ENCODE measurements at regions not wholly inside any gene's neighbourhood (a gene's known extent, or its start where the extent isn't known, plus 50 kb on each side); places are given as distances from the start of the nearest gene placed in this dataset.
A peak's percentile ranks its signal among the peaks of the same experiment; 100 is the strongest.

- Mint-ChIP-seq H3K4me3 (no peak overlapping the region), H3K27me3 (no peaks in the 10 kb centered on the region), H3K4me1 (peaks cover 9% of the 10 kb centered on the region), H3K36me3 (no peaks in the 10 kb centered on the region), H3K27ac (no peak overlapping the region), H3K9me3 (ENCODE audit: low read depth) (no peaks in the 10 kb centered on the region)
- ATAC-seq (no peak), DNase-seq (no peak)
- CTCF ChIA-PET, result no interaction called here
Measured at GRCh38 chrX:13432414-13433297, 112.8 kb upstream of the ATXN3L start.

GRCh38 chrX:13430136-13430827, 110.4 kb upstream of the ATXN3L start:
- ATAC-seq (no peak), DNase-seq (no peak)
- H3K4me1 Mint-ChIP-seq, result peaks cover 11% of the 10 kb centered on the region
- H3K9me3 Mint-ChIP-seq (ENCODE audit: low read depth), result no peaks in the 10 kb centered on the region
- H3K27me3 Mint-ChIP-seq, result no peaks in the 10 kb centered on the region
- H3K27ac Mint-ChIP-seq, result no peak overlapping the region
- CTCF ChIA-PET, result no interaction called here
- no peak overlapping the region for H3K4me3 Mint-ChIP-seq
- no peaks in the 10 kb centered on the region for H3K36me3 Mint-ChIP-seq

- Mint-ChIP-seq H3K9me3 (ENCODE audit: low read depth) (no peaks in the 10 kb centered on the region), H3K36me3 (no peaks in the 10 kb centered on the region), H3K4me3 (no peak overlapping the region), H3K4me1 (peaks cover 11% of the 10 kb centered on the region), H3K27me3 (no peaks in the 10 kb centered on the region), H3K27ac (peak overlapping the region; percentile 38)
- peak; percentile 33 for ATAC-seq
- peak; percentile 39 for DNase-seq
- CTCF ChIA-PET, result no interaction called here
Measured at GRCh38 chrX:13428053-13428786, 108.4 kb upstream of the ATXN3L start.

GRCh38 chrX:13427441-13428052, 107.7 kb upstream of the ATXN3L start:
- Mint-ChIP-seq H3K4me1 (peaks cover 11% of the 10 kb centered on the region), H3K9me3 (ENCODE audit: low read depth) (no peaks in the 10 kb centered on the region), H3K36me3 (no peaks in the 10 kb centered on the region), H3K4me3 (no peak overlapping the region), H3K27ac (no peak overlapping the region), H3K27me3 (no peaks in the 10 kb centered on the region)
- DNase-seq (no peak), ATAC-seq (no peak)
- CTCF ChIA-PET, result no interaction called here

DNA sequence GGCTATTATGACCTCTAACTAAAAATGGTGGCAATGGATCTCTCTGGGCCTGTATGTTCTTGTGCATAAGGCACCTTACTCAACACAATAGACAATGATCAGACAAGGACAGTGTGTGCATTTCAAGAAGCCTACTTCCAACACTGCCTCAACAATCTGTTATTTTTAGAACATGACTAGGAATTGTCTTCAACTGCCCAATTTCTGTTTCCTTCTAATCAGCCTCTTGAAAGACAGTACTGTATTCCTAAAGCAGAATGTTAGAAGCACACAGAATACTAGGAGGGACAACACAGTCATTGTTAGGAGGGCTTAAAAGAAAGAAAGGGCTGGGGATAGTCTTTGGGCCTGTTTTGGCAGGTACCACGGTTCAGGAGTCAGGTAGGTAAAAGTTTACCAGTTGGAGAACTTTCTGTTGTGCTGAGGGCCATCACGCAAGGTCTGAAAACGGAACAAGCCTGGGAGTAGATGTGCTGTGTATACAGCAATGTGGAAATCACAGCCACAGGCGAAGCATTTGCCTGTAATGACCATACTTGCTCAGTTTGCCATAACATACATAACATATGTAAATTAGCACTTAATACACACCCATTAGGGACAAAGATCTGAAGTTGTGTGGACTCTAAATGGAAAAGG, 100.8 kb upstream of the ATXN3L start:
- Mint-ChIP-seq H3K27ac (no peak overlapping the region), H3K4me3 (no peak overlapping the region), H3K4me1 (peaks cover 2% of the 10 kb centered on the region), H3K36me3 (no peaks in the 10 kb centered on the region), H3K9me3 (ENCODE audit: low read depth) (no peaks in the 10 kb centered on the region), H3K27me3 (no peaks in the 10 kb centered on the region)
- ATAC-seq (no peak), DNase-seq (no peak)
- CTCF ChIA-PET, result no interaction called here

- Mint-ChIP-seq H3K9me3 (ENCODE audit: low read depth) (no peaks in the 10 kb centered on the region), H3K4me3 (no peak overlapping the region)
Measured at GRCh38 chrX:13419918-13420317, 100.1 kb upstream of the ATXN3L start.

DNA sequence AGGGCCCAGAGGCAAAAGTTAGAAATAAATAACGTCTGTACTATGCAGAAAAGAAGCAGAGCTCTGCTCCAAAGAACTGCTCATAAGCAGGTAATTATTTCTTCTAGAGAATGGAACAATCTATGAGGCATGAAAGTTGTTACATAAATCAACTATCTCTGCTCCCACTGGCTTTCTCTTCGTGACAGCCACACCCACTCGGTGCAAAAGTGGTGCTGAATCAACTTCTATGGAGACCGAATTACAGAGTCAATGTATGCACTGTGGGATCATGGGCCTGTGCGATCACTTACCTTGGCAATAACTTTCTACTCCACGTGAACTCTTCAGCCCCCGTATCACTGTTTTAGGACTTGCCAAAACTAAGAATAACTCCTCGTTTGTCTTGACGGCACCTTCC, 99.4 kb upstream of the ATXN3L start:
- Mint-ChIP-seq H3K27me3 (no peaks in the 10 kb centered on the region), H3K9me3 (ENCODE audit: low read depth) (no peaks in the 10 kb centered on the region), H3K36me3 (no peaks in the 10 kb centered on the region), H3K27ac (no peak overlapping the region), H3K4me1 (peaks cover 2% of the 10 kb centered on the region), H3K4me3 (no peak overlapping the region)
- no peak for ATAC-seq
- no peak for DNase-seq
- CTCF ChIA-PET, result no interaction called here

More at GRCh38 chrX:13419918-13420317, 100.1 kb upstream of the ATXN3L start:
- ATAC-seq, result no peak
- H3K4me1 Mint-ChIP-seq, result peaks cover 2% of the 10 kb centered on the region
- CTCF ChIA-PET, result no interaction called here
- no peaks in the 10 kb centered on the region for H3K27me3 Mint-ChIP-seq
- H3K36me3 Mint-ChIP-seq, result no peaks in the 10 kb centered on the region
- no peak for DNase-seq
- H3K27ac Mint-ChIP-seq, result no peak overlapping the region

DNA sequence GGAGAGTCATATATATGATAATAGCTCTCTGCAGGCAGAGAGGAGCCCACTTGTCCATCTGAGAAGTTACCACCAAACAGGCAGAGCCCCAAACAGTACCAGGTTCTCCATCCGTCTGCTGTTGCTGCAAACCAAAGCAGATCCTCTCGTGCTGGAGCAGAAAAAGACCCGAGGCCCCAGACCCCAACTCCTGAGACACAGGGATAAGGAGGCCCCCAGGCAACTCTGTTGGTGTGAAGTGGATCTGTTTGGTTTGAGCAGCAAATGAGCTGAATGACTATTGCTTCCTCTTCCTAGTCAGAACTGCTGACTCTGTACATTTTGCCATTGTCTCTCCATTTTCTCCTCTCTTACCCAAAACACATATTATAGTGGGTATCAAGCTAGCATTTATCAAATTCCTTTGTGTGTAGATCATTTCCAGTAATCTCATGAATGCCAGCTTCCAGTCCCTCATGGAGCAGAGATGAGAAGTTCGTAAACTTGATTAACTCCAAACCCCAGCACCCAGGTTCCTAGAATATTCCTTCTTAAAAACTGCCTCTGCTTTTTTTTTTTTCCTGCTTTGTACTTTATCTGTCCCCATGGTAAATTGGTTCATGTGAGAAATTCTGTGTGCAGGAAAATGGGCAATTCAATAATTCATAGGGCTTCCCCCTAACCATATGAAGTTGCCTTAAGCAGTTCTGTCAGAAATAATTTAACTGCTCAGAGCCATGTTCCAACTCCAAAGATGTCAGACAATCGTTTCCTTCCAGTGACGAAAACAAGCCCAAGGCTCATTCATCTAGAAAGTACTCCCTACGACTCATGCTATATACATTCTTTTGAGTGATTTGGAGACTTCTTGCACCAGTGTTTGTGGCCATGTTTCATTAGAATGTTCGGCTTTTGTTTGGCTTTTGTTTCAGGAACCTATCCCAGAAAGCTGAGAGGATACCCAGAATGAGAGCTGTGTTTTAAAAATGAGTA, 98.6 kb upstream of the ATXN3L start:
- Mint-ChIP-seq H3K9me3 (ENCODE audit: low read depth) (no peaks in the 10 kb centered on the region), H3K4me1 (peaks cover 2% of the 10 kb centered on the region), H3K27me3 (no peaks in the 10 kb centered on the region), H3K4me3 (no peak overlapping the region), H3K36me3 (no peaks in the 10 kb centered on the region), H3K27ac (no peak overlapping the region)
- no peak for DNase-seq
- ATAC-seq, result no peak
- CTCF ChIA-PET, result no interaction called here

GRCh38 chrX:13415509-13415908, 95.7 kb upstream of the ATXN3L start:
- H3K4me3 Mint-ChIP-seq, result no peak overlapping the region
- H3K27ac Mint-ChIP-seq, result no peak overlapping the region
- H3K4me1 Mint-ChIP-seq, result peaks cover 2% of the 10 kb centered on the region
- no peak for DNase-seq
- no peaks in the 10 kb centered on the region for H3K36me3 Mint-ChIP-seq
- CTCF ChIA-PET, result no interaction called here
- ATAC-seq, result no peak
- H3K27me3 Mint-ChIP-seq, result no peaks in the 10 kb centered on the region
- H3K9me3 Mint-ChIP-seq (ENCODE audit: low read depth), result no peaks in the 10 kb centered on the region

GRCh38 chrX:13414006-13414647, 94.3 kb upstream of the ATXN3L start:
- CTCF ChIA-PET, result no interaction called here
- no peaks in the 10 kb centered on the region for H3K27me3 Mint-ChIP-seq
- H3K27ac Mint-ChIP-seq, result no peak overlapping the region
- no peaks in the 10 kb centered on the region for H3K36me3 Mint-ChIP-seq
- DNase-seq (no peak), ATAC-seq (no peak)
- H3K9me3 Mint-ChIP-seq (ENCODE audit: low read depth), result no peaks in the 10 kb centered on the region
- peaks cover 2% of the 10 kb centered on the region for H3K4me1 Mint-ChIP-seq
- H3K4me3 Mint-ChIP-seq, result no peak overlapping the region

GRCh38 chrX:13412208-13412600, 92.4 kb upstream of the ATXN3L start:
- CTCF ChIA-PET, result no interaction called here
- DNase-seq, result no peak
- no peaks in the 10 kb centered on the region for H3K4me1 Mint-ChIP-seq
- no peaks in the 10 kb centered on the region for H3K36me3 Mint-ChIP-seq
- no peak overlapping the region for H3K27ac Mint-ChIP-seq
- H3K27me3 Mint-ChIP-seq, result no peaks in the 10 kb centered on the region
- H3K9me3 Mint-ChIP-seq (ENCODE audit: low read depth), result no peaks in the 10 kb centered on the region
- ATAC-seq, result no peak
- no peak overlapping the region for H3K4me3 Mint-ChIP-seq

All from activated CD8-positive, alpha-beta memory T cell treated with anti-CD3 and anti-CD28 coated beads, Interleukin-2, amount 10 ng/mL, durations not matched to agents 7 days and 5 days (primary cell).